Spleen (tissue), 7 donors: ENCODE measurements at regions not wholly inside any gene's neighbourhood (a gene's known extent, or its start where the extent isn't known, plus 50 kb on each side); places are given as distances from the start of the nearest gene placed in this dataset.

ENCODE experiments used
- CTCF ChIP-seq, 11 experiments: fragments of 200-600 bp in 7 of 11; fragments of 450-650 bp in 4 of 11; sonication (generic) in 4 of 11; IDR thresholded peaks in 8 of 11; conservative IDR thresholded peaks in 3 of 11; 1 replicate in 7 of 11; 2 replicates in 4 of 11; pipeline versions ENCODE4 v1.4.0 to v1.8.0; 2016 to 2021; ENCODE audit warnings: antibody characterized with exemption in 11 of 11, inconsistent platforms in 4 of 11, mild to moderate bottlenecking in 1 of 11
- POLR2A ChIP-seq, 3 donors: fragments of 450-650 bp; IDR thresholded peaks; one replicate each; pipeline ENCODE4 v1.5.1; 2017; ENCODE audit warnings: antibody characterized with exemption in 3 of 3, mild to moderate bottlenecking in 1 of 3
- donor health status: DM: no; HTN: no; CAD: no; lungs with moderate emphysema.
- donor health status: DM: no; HTN: no; CAD: no.
- donor health status: DM: no; HTN: no; CAD: no.

- TF ChIP-seq CTCF (IDR thresholded peaks at IDR 0.05 in 8 of 11, conservative IDR thresholded peaks at IDR 0.05 in 3 of 11) (no peak), POLR2A (IDR thresholded peaks at IDR 0.05) (no peak)
Observed at GRCh38 chr14:104442107-104442551, 137.4 kb upstream of the C14orf180 start.
